T-helper 17 cell (primary cell): ENCODE measurements at regions not wholly inside any gene's neighbourhood (a gene's known extent, or its start where the extent isn't known, plus 50 kb on each side); places are given as distances from the start of the nearest gene placed in this dataset.

ENCODE experiments used
- ATAC-seq: fragments of 150-1000 bp; cut with Tn5 transposase; 2 replicates; pipeline ENCODE4 v1.10.0; 2021; ENCODE audit warnings: mild to moderate bottlenecking, moderate library complexity
- DNase-seq, 3 donors: peaks; one replicate each; pipeline versions ENCODE4 v3.0.0 to v3.0.0-alpha.2; 2020 to 2021
- H3K9me3 ChIP-seq: one replicate; pipeline ENCODE4 v1.7.0; 2013; ENCODE audit warnings: low read length, mild to moderate bottlenecking; ENCODE audit not compliant: control insufficient read depth, poor library complexity, severe bottlenecking
- H3K27ac Mint-ChIP-seq: one replicate; pipeline ENCODE4 v1.8.0; 2022; ENCODE audit warnings: mild to moderate bottlenecking, moderate library complexity, mixed read lengths
- H3K27me3 Mint-ChIP-seq: one replicate; pipeline ENCODE4 v1.8.0; 2022; ENCODE audit warnings: mixed read lengths
- H3K36me3 Mint-ChIP-seq: one replicate; pipeline ENCODE4 v1.8.0; 2022; ENCODE audit warnings: low read depth, mixed read lengths
- H3K4me1 Mint-ChIP-seq: one replicate; pipeline ENCODE4 v1.8.0; 2022; ENCODE audit warnings: mild to moderate bottlenecking, mixed read lengths
- H3K4me3 Mint-ChIP-seq: one replicate; pipeline ENCODE4 v1.8.0; 2022; ENCODE audit warnings: mild to moderate bottlenecking, moderate library complexity, mixed read lengths

DNA sequence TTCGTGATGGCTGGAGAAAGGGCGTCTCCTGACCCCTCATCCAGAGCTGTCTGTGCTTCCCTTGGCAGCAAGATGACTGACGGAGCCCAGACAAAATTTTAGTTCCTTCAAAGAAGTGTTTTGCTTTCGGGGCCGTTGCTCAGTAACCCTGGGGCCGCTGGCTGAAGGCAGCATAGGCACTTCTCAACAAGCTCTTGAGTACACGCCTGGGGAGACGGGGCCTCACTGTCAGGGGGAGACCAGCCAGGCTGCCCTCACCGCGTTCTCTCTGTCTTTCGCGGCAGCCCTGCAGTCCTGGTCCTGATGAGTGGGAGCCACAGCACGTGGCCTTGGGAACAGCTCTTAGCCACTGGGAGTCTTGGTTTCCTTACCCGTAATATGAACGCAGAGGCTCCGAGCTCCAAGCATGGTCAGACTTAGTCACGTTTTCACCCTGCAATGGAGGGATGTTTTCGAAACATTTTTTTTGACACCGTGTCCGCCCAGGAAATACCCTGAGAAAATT is 86.0 kb downstream of the IRF8 start:
- no peak for DNase-seq
- H3K27me3 Mint-ChIP-seq = peaks cover 72% of the 10 kb centered on the region
- no peak for ATAC-seq
- H3K4me1 Mint-ChIP-seq = peaks cover 10% of the 10 kb centered on the region
- no peak overlapping the region for H3K27ac Mint-ChIP-seq
- peaks cover 3% of the 10 kb centered on the region for H3K36me3 Mint-ChIP-seq
- no peak overlapping the region for H3K4me3 Mint-ChIP-seq
- H3K9me3 ChIP-seq = no peaks in the 10 kb centered on the region

DNA sequence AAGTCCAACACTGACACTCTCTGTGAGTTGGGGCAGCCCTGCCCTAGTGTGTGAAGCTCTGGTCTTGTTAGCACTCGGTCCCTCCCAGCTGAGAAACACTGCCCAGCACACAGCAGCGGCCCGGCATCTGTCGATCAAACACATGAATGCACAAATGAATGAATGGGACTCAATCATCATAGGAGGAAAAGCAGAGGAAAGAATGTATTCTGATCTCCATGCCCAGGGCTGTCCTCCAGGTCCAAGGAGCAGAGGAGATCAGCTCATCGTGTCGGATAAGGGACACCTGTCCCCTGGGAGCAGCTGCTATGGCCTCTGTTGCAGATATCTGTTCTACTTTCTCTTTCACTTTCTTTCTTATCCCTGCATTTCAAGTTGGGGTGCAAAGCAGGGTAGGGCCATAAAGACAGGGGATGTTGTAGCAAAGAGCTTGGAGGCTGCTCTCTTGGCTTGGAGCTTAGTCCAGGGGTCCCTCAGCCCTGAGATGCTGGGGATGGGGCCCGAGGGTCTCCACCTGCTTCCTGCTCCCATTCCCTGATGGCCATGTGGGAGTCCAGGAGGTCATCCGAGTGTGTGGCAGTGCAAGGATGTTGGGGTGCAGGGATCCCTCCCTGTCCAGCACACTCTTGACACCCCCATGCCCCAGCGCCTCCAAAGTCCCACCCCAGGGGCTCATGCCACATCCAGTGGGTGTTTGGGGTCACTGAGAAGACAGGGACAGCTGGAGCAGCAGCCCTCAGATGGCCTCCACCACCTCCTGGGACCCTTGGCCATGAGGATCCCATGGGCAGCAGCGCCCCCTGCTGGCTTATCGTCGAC is 88.2 kb downstream of the IRF8 start:
- Mint-ChIP-seq H3K27ac (peak overlapping the region; percentile 43), H3K4me1 (peaks cover 16% of the 10 kb centered on the region), H3K27me3 (peaks cover 73% of the 10 kb centered on the region), H3K4me3 (no peak overlapping the region), H3K36me3 (peaks cover 4% of the 10 kb centered on the region)
- ATAC-seq (peak; percentile 32), DNase-seq (peak in 1 of 3 donors; percentile 26)
- H3K9me3 ChIP-seq = no peaks in the 10 kb centered on the region

DNA sequence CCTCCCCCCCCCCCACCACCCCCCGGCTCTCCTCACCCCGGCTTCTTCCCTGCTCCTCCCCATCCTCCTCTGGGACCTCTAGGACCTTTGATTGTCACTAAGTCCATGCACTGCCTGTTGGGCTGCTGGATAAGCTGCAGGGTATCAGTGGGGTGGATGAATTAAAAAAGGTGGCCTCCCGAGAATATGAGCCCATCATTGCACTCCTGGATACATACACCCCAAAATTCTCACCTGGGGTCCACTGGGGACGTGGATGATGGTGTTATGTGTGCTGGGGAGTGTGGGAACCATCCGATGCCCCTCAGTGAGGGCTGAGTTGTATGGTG is 88.8 kb downstream of the IRF8 start:
- ATAC-seq (no peak), DNase-seq (no peak)
- H3K27me3 Mint-ChIP-seq = peaks cover 77% of the 10 kb centered on the region
- H3K36me3 Mint-ChIP-seq = peaks cover 4% of the 10 kb centered on the region
- peaks cover 16% of the 10 kb centered on the region for H3K4me1 Mint-ChIP-seq
- no peak overlapping the region for H3K4me3 Mint-ChIP-seq
- no peak overlapping the region for H3K27ac Mint-ChIP-seq
- no peaks in the 10 kb centered on the region for H3K9me3 ChIP-seq

DNA sequence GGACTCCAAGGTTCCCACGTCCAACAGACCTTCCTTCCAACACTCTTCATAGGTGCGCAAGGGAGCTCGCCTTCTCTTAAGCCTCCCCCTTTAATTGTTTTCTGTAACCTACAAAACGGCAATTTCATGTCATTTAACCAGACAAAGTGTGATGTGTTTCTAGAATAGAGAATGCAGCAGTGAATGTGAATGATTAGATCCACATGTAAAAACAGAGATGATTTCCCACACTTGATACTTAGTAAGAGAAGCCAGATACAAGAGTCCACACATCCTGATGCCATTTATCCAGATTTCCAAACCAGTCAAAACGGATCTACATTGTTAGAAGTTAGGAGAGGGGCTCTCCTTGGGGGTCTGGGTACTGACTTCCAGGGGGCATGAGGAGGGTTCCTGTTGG is 89.3 kb downstream of the IRF8 start:
- peaks cover 20% of the 10 kb centered on the region for H3K4me1 Mint-ChIP-seq
- H3K27me3 Mint-ChIP-seq = peaks cover 83% of the 10 kb centered on the region
- no peak overlapping the region for H3K4me3 Mint-ChIP-seq
- no peak overlapping the region for H3K27ac Mint-ChIP-seq
- peaks cover 4% of the 10 kb centered on the region for H3K36me3 Mint-ChIP-seq
- no peak for DNase-seq
- no peak for ATAC-seq
- no peaks in the 10 kb centered on the region for H3K9me3 ChIP-seq

DNA sequence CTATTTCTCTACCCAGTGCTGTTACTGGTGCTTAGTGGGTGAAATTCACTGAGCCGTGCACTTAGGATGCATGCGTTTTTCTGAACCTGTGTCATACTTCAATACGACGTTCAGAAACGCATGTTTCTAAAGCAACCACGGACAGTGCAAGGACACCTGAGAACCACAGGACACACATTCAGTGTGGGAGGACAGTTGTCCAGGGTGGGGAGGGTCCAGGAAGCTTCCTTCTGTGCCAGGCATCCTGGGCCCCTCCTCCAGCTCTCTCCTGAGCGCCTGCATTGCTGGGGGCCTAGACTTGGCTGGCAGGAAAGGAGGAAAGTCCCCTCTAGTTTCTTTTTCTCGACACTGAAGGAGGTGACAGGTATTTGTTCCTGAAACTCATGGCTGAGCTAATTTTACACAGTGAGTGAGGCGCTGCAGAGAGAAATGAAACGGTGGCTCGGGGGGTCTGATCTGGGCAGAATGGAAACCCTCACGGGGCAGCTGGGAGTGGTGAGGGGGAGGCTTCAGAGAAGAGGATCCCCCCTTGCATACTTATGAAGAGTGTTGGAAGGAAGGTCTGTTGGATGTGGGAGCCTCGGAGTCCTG is 89.9 kb downstream of the IRF8 start:
- no peak overlapping the region for H3K27ac Mint-ChIP-seq
- H3K9me3 ChIP-seq = no peaks in the 10 kb centered on the region
- H3K4me3 Mint-ChIP-seq = peak overlapping the region; percentile 56
- H3K36me3 Mint-ChIP-seq = peaks cover 4% of the 10 kb centered on the region
- H3K27me3 Mint-ChIP-seq = peaks cover 83% of the 10 kb centered on the region
- ATAC-seq = peak; percentile 39
- peaks cover 20% of the 10 kb centered on the region for H3K4me1 Mint-ChIP-seq
- DNase-seq = no peak

DNA sequence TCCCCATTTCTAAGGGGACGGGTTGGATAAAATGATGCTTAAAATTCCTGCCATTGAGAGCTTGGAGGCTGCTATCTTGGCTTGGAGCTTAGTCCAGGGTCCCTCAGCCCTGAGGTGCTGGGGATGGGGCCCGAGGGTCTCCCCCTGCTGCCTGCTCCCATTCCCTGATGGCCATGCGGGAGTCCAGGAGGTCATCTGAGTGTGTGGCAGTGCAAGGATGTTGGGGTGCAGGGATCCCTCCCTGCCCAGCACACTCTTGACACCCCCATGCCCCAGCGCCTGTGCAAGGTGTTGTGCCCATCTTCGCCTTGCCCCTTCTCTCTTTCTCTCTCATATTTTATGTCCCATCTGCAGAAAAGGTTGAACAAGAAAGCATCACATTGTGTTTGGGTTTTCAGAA is 90.4 kb downstream of the IRF8 start:
- ATAC-seq = no peak
- H3K9me3 ChIP-seq = no peaks in the 10 kb centered on the region
- H3K4me1 Mint-ChIP-seq = peaks cover 20% of the 10 kb centered on the region
- DNase-seq = no peak
- no peak overlapping the region for H3K27ac Mint-ChIP-seq
- peaks cover 4% of the 10 kb centered on the region for H3K36me3 Mint-ChIP-seq
- no peak overlapping the region for H3K4me3 Mint-ChIP-seq
- H3K27me3 Mint-ChIP-seq = peaks cover 77% of the 10 kb centered on the region

DNA sequence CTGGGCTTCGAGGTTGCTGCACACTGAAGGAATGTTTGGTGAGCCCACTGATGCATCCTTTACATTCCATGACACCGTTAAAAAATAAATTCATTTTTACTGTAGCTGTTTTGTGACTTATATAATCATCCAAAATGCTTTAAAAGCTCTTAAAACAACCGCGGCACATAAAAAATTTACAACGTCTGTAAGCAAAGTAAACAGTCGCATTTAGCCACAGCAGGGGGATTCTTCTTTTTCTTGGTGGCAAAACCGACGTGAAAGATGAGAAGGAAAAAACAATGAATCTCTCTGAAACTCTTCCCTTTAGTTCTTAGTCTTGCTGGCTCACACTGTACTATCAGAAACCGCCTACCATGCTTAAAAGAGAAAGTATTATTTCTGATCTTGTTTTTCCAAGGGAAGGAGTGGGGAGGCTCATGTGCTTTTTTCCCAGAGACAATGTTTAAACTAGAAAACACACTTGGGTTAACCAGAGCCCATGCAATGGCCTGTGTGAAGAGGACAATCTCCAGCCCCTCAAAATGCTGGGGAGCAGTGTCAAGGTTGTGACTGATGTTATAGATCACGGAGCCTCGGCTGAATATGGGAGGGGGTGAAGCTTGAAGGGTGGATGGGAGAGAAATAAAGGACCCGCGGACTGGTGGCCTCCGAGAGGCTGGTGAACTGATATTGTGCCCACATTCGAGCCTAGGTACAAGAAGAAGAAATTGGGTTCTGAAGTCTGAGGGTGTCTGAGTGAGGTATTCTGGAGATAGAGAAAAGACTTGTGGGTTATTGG is 91.1 kb downstream of the IRF8 start:
- peaks cover 18% of the 10 kb centered on the region for H3K4me1 Mint-ChIP-seq
- no peaks in the 10 kb centered on the region for H3K9me3 ChIP-seq
- no peak overlapping the region for H3K27ac Mint-ChIP-seq
- H3K4me3 Mint-ChIP-seq = no peak overlapping the region
- peaks cover 4% of the 10 kb centered on the region for H3K36me3 Mint-ChIP-seq
- DNase-seq (no peak), ATAC-seq (no peak)
- H3K27me3 Mint-ChIP-seq = peaks cover 73% of the 10 kb centered on the region

DNA sequence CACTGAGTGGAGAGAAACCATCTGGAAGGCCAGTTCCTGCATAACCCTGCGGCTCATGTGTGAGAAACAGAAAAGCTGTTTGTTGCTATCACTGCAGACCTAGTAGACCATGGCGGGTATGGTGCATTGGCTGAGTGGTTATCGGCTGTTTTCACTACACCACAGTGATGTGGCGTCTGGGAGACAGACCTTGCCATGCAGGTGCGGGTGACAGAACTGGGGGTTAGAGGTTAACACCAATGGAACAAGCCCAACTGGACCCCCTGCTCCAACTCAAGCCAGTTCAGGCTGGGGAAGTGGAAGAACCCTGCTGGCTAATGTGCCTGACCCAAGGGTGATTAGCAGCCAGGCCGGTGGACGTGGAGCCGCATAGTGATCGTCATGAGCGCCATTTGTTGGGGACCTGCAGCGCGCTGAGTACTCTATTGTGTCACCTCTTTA is 91.9 kb downstream of the IRF8 start:
- peaks cover 21% of the 10 kb centered on the region for H3K4me1 Mint-ChIP-seq
- ATAC-seq (peak; percentile 37), DNase-seq (no peak)
- H3K27ac Mint-ChIP-seq = no peak overlapping the region
- peaks cover 75% of the 10 kb centered on the region for H3K27me3 Mint-ChIP-seq
- peaks cover 4% of the 10 kb centered on the region for H3K36me3 Mint-ChIP-seq
- no peaks in the 10 kb centered on the region for H3K9me3 ChIP-seq
- no peak overlapping the region for H3K4me3 Mint-ChIP-seq

DNA sequence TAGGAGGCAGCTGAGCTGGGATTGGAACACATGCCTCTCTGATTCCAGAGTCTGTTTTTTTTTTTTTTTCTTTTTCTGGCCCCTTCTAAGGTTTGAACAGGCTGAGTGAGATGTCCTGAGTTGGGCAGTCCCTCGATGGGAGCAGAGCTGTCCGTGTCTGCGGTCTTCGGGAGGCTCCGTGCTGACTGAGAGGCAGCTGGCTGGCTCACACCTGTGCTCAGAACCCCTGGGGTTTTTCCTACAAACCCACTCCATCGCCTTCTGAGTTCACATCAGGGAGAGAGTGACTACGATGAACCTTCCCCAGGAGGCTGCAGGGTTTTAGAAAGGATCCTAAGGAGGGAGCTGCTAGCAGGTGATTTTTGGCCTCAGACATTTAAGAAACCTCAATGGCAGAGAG is 92.5 kb downstream of the IRF8 start:
- DNase-seq (no peak), ATAC-seq (no peak)
- H3K4me1 Mint-ChIP-seq = peaks cover 26% of the 10 kb centered on the region
- no peak overlapping the region for H3K4me3 Mint-ChIP-seq
- no peaks in the 10 kb centered on the region for H3K9me3 ChIP-seq
- peaks cover 4% of the 10 kb centered on the region for H3K36me3 Mint-ChIP-seq
- no peak overlapping the region for H3K27ac Mint-ChIP-seq
- H3K27me3 Mint-ChIP-seq = peaks cover 74% of the 10 kb centered on the region

DNA sequence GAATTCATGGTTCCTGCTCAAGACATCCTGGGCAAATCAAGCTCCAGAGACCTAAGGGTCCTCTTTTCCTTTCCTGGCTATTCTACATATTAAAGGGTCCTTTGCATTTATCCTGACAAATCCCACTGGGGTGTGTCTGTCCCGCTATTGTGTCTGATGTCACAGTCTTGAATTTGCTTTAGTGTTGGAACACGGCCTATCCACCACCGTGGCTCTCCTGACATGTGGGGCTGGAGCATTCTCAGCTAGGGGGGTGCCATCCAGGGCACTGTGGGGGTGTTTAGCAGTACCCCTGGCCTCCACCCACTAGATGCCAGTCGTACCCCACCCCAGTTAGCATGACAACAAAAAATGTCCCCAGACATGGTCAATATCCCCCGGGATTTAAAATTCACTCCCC is 92.9 kb downstream of the IRF8 start:
- H3K4me3 Mint-ChIP-seq = no peak overlapping the region
- H3K9me3 ChIP-seq = no peaks in the 10 kb centered on the region
- H3K36me3 Mint-ChIP-seq = peaks cover 4% of the 10 kb centered on the region
- H3K27me3 Mint-ChIP-seq = peaks cover 70% of the 10 kb centered on the region
- no peak overlapping the region for H3K27ac Mint-ChIP-seq
- ATAC-seq (peak; percentile 33), DNase-seq (no peak)
- peaks cover 26% of the 10 kb centered on the region for H3K4me1 Mint-ChIP-seq

DNA sequence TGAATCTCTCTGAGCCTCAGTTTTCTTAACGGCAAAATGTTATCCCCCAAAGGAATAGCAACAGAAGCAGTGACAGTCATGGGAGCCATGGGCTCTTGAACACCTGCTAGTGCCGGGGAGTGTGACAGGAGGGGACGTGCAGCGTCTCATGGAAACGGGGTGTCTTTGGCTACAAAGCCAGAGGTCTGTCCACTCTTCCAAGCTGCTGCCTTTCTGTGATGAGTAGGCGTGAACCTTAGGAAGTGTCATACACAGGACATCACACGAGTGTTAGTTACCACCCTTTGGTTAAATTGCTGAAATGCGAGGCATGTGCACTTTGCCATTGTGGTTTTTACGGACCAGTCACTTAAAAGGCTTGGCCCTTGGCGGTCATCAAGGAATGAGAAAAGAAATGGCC is 93.4 kb downstream of the IRF8 start:
- H3K27me3 Mint-ChIP-seq = peaks cover 69% of the 10 kb centered on the region
- no peak overlapping the region for H3K4me3 Mint-ChIP-seq
- no peaks in the 10 kb centered on the region for H3K9me3 ChIP-seq
- peaks cover 4% of the 10 kb centered on the region for H3K36me3 Mint-ChIP-seq
- DNase-seq (no peak), ATAC-seq (no peak)
- H3K4me1 Mint-ChIP-seq = peaks cover 25% of the 10 kb centered on the region
- H3K27ac Mint-ChIP-seq = no peak overlapping the region

DNA sequence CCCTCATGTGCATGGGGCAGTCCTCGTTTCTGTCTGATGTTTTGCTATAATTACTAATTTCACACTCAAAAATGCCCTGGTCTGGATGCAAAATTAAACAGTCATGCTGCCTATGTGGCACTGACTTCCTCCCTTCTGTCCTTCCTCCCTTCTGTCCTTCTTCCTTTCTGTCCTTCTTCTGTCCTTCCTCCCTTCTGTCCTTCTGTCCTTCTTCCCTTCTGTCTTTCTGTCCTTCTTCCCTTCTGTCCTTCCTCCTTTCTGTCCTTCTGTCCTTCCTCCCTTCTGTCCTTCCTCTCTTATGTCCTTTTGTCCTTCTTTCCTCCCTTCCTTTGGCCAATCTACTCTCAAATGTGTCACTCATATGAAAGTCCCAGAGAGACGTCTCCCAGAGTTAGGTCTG is 93.8 kb downstream of the IRF8 start:
- Mint-ChIP-seq H3K27ac (no peak overlapping the region), H3K36me3 (peaks cover 4% of the 10 kb centered on the region), H3K4me3 (no peak overlapping the region), H3K27me3 (peaks cover 68% of the 10 kb centered on the region), H3K4me1 (peaks cover 25% of the 10 kb centered on the region)
- DNase-seq (no peak), ATAC-seq (no peak)
- no peaks in the 10 kb centered on the region for H3K9me3 ChIP-seq
